KMS-11 (cell line): ENCODE measurements at regions not wholly inside any gene's neighbourhood (a gene's known extent, or its start where the extent isn't known, plus 50 kb on each side); places are given as distances from the start of the nearest gene placed in this dataset.

Source experiments
- H2AFZ ChIP-seq: fragments of 200-600 bp; sonication (generic); 2 replicates; pipeline ENCODE4 v1.6.1; 2016; ENCODE audit warnings: antibody characterized with exemption, mixed run types, low read depth
- H3K27ac ChIP-seq: fragments of 200-600 bp; sonication (generic); 2 replicates; pipeline ENCODE4 v1.6.1; 2016; ENCODE audit warnings: mild to moderate bottlenecking, mixed run types
- H3K27me3 ChIP-seq: fragments of 200-600 bp; sonication (generic); 2 replicates; pipeline ENCODE4 v1.6.1; 2017; ENCODE audit warnings: mild to moderate bottlenecking, low read depth, mixed run types, moderate library complexity; ENCODE audit not compliant: insufficient read depth
- H3K36me3 ChIP-seq: fragments of 200-600 bp; sonication (generic); 2 replicates; pipeline ENCODE4 v1.6.1; 2017; ENCODE audit warnings: mild to moderate bottlenecking, mixed run types; ENCODE audit not compliant: insufficient read depth
- H3K4me1 ChIP-seq: fragments of 200-600 bp; sonication (generic); 2 replicates; pipeline ENCODE4 v1.6.1; 2016; ENCODE audit warnings: mild to moderate bottlenecking, low read depth, mixed run types; ENCODE audit not compliant: poor library complexity, severe bottlenecking
- H3K4me2 ChIP-seq: fragments of 200-600 bp; sonication (generic); 2 replicates; pipeline ENCODE4 v1.7.0; 2016; ENCODE audit warnings: mild to moderate bottlenecking, mixed run types
- H3K4me3 ChIP-seq: fragments of 200-600 bp; sonication (generic); IDR thresholded peaks from 2 replicates; pipeline ENCODE4 v1.6.1; 2017; ENCODE audit warnings: low read depth, low read length, mixed read lengths; ENCODE audit not compliant: insufficient read depth
- H3K79me2 ChIP-seq: fragments of 200-600 bp; sonication (generic); 2 replicates; pipeline ENCODE4 v1.6.1; 2016; ENCODE audit warnings: low read depth, mixed run types; ENCODE audit not compliant: insufficient read depth
- H3K9ac ChIP-seq: fragments of 200-600 bp; sonication (generic); 2 replicates; pipeline ENCODE4 v1.6.1; 2016; ENCODE audit warnings: mild to moderate bottlenecking, mixed run types
- H4K20me1 ChIP-seq: fragments of 200-600 bp; sonication (generic); 2 replicates; pipeline ENCODE4 v1.6.1; 2016; ENCODE audit warnings: mild to moderate bottlenecking, mixed run types; ENCODE audit not compliant: insufficient read depth
- CTCF ChIP-seq: fragments of 200-600 bp; sonication (generic); conservative IDR thresholded peaks from 2 replicates; pipeline ENCODE4 v1.6.1; 2017; ENCODE audit warnings: low read depth, mild to moderate bottlenecking, antibody characterized with exemption, low read length, moderate library complexity, mixed read lengths

- no peak for TF ChIP-seq CTCF
- H3K4me2 ChIP-seq, result no peak overlapping the region
- H3K27me3 ChIP-seq, result peaks cover 30% of the 10 kb centered on the region
Observed at GRCh38 chr5:138657360-138657759, 82.2 kb upstream of the HSPA9 start.

GRCh38 chr5:138656916-138657315, 81.7 kb upstream of the HSPA9 start:
- Histone ChIP-seq H3K4me1 (peaks cover 21% of the 10 kb centered on the region), H3K79me2 (no peaks in the 10 kb centered on the region), H3K4me3 (no peak overlapping the region), H4K20me1 (no peaks in the 10 kb centered on the region), H3K27me3 (peaks cover 34% of the 10 kb centered on the region), H2AFZ (no peak overlapping the region), H3K36me3 (no peaks in the 10 kb centered on the region), H3K9ac (no peak overlapping the region), H3K4me2 (no peak overlapping the region), H3K27ac (no peak overlapping the region)
- TF ChIP-seq CTCF, result no peak

More at GRCh38 chr5:138657360-138657759, 82.2 kb upstream of the HSPA9 start:
- Histone ChIP-seq H4K20me1 (no peaks in the 10 kb centered on the region), H3K27ac (no peak overlapping the region), H3K4me1 (peaks cover 21% of the 10 kb centered on the region), H3K79me2 (no peaks in the 10 kb centered on the region), H2AFZ (no peak overlapping the region), H3K36me3 (no peaks in the 10 kb centered on the region), H3K9ac (no peak overlapping the region), H3K4me3 (no peak overlapping the region)

- no peak overlapping the region for H2AFZ ChIP-seq
- H3K4me1 ChIP-seq, result peaks cover 21% of the 10 kb centered on the region
- no peak overlapping the region for H3K9ac ChIP-seq
- no peak for TF ChIP-seq CTCF
- H3K36me3 ChIP-seq, result no peaks in the 10 kb centered on the region
- H3K4me3 ChIP-seq, result no peak overlapping the region
- H3K27me3 ChIP-seq, result peaks cover 36% of the 10 kb centered on the region
- H3K79me2 ChIP-seq, result no peaks in the 10 kb centered on the region
- H3K27ac ChIP-seq, result no peak overlapping the region
- H4K20me1 ChIP-seq, result no peaks in the 10 kb centered on the region
- H3K4me2 ChIP-seq, result no peak overlapping the region
Observed at GRCh38 chr5:138655530-138656190, 80.5 kb upstream of the HSPA9 start.

- no peak overlapping the region for H3K4me3 ChIP-seq
- H2AFZ ChIP-seq, result no peak overlapping the region
Observed at GRCh38 chr5:138654281-138654867, 79.2 kb upstream of the HSPA9 start.

More at GRCh38 chr5:138654281-138654867, 79.2 kb upstream of the HSPA9 start:
- no peak overlapping the region for H3K9ac ChIP-seq
- H3K4me1 ChIP-seq, result peaks cover 21% of the 10 kb centered on the region
- no peak overlapping the region for H3K27ac ChIP-seq
- peaks cover 36% of the 10 kb centered on the region for H3K27me3 ChIP-seq
- no peaks in the 10 kb centered on the region for H3K36me3 ChIP-seq
- peak overlapping the region; percentile 93 for H3K4me2 ChIP-seq
- H3K79me2 ChIP-seq, result no peaks in the 10 kb centered on the region
- TF ChIP-seq CTCF, result no peak
- no peaks in the 10 kb centered on the region for H4K20me1 ChIP-seq
